Neural cell (in vitro differentiated cells): ENCODE measurements at regions not wholly inside any gene's neighbourhood (a gene's known extent, or its start where the extent isn't known, plus 50 kb on each side); places are given as distances from the start of the nearest gene placed in this dataset.

Experiments
- EP300 ChIP-seq: fragments of 450-650 bp; conservative IDR thresholded peaks from 2 replicates; pipeline ENCODE4 v1.6.1; 2014; ENCODE audit warnings: antibody characterized with exemption, mild to moderate bottlenecking, moderate library complexity; ENCODE audit not compliant: poor library complexity, severe bottlenecking
- EZH2 ChIP-seq: fragments of 200-600, 300-800 bp; shearing (Covaris generic), sonication (generic); IDR thresholded peaks from 2 replicates; pipeline ENCODE4 v1.6.1; 2014; ENCODE audit warnings: antibody characterized with exemption, low read length, borderline replicate concordance, mild to moderate bottlenecking; ENCODE audit not compliant: insufficient read depth, poor library complexity, severe bottlenecking
- RAD21 ChIP-seq: fragments of 450-650 bp; conservative IDR thresholded peaks from 2 replicates; pipeline ENCODE4 v1.6.1; 2014; ENCODE audit warnings: antibody characterized with exemption, mild to moderate bottlenecking, moderate library complexity
- TF ChIP-seq, protein P1 (sequence below): IDR thresholded peaks from 2 replicates; pipeline ENCODE4 v1.6.1; 2012; ENCODE audit warnings: borderline replicate concordance

DNA sequence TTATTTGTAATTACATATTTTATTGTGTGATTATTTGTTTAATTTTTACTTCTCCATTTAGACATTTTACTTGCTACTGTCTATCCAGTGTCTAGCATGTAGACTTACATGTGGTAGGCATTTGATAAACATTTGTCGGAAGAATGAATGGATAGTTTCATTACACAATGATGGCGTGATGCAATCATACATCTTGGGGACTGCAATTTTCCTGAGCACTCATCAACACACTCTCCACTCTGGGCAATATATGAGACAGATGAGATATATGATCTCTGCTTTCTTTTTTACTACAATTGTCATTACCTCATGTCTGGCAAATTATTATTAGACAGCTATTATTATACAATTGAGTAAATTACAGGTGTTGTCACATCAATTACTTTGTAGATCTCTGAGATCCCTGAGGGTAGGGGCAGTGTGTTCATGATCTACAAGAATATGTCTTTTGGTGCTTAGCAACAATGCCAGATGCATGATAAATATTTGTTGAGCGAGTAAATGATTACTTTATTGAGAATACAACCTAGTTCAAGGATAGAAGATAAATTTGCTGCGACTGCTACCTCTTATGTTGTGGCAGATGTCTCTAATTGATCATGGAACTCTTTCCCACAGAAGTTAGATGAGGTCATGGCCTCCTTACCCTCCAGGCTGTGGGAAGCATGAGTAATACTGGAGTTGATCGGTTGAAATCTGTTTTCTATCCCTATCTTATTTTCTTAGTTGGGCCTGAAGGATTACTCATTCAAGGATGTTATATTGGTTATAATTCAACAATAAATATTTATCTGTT lies 416.0 kb downstream of the LRIG3 start:
- TF ChIP-seq, protein P1, sequence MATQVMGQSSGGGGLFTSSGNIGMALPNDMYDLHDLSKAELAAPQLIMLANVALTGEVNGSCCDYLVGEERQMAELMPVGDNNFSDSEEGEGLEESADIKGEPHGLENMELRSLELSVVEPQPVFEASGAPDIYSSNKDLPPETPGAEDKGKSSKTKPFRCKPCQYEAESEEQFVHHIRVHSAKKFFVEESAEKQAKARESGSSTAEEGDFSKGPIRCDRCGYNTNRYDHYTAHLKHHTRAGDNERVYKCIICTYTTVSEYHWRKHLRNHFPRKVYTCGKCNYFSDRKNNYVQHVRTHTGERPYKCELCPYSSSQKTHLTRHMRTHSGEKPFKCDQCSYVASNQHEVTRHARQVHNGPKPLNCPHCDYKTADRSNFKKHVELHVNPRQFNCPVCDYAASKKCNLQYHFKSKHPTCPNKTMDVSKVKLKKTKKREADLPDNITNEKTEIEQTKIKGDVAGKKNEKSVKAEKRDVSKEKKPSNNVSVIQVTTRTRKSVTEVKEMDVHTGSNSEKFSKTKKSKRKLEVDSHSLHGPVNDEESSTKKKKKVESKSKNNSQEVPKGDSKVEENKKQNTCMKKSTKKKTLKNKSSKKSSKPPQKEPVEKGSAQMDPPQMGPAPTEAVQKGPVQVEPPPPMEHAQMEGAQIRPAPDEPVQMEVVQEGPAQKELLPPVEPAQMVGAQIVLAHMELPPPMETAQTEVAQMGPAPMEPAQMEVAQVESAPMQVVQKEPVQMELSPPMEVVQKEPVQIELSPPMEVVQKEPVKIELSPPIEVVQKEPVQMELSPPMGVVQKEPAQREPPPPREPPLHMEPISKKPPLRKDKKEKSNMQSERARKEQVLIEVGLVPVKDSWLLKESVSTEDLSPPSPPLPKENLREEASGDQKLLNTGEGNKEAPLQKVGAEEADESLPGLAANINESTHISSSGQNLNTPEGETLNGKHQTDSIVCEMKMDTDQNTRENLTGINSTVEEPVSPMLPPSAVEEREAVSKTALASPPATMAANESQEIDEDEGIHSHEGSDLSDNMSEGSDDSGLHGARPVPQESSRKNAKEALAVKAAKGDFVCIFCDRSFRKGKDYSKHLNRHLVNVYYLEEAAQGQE, result no peak
- no peak for TF ChIP-seq EZH2
- TF ChIP-seq RAD21, result no peak
- no peak for TF ChIP-seq EP300
